ENCODE measurements at regions not wholly inside any gene's neighbourhood (a gene's known extent, or its start where the extent isn't known, plus 50 kb on each side); places are given as distances from the start of the nearest gene placed in this dataset.
"Not testable (repeated sequence)": the region's sequence is repeated elsewhere in the genome, so short reads cannot be mapped to it uniquely, and the experiment has no call there.

GRCh38 chr10:25743832-25744231 is 190.2 kb upstream of the MYO3A start:
- no peaks in the 10 kb centered on the region for H3K9me3 ChIP-seq (ENCODE audit: low read length)
- no peaks in the 10 kb centered on the region for H3K27me3 ChIP-seq (ENCODE audit: insufficient read depth, low read length)
- no peaks in the 10 kb centered on the region for H3K36me3 ChIP-seq (ENCODE audit: insufficient read depth, low read length)
- no peak overlapping the region for H3K4me3 ChIP-seq (ENCODE audit: low read length)
- peaks cover 7% of the 10 kb centered on the region for H3K4me1 ChIP-seq (ENCODE audit: insufficient read depth, low read length)
- H2AFZ ChIP-seq (ENCODE audit: low read depth, low read length), result no peak overlapping the region

- H3K4me3 ChIP-seq (ENCODE audit: low read length), result no peak overlapping the region
- no peaks in the 10 kb centered on the region for H3K36me3 ChIP-seq (ENCODE audit: insufficient read depth, low read length)
- no peak overlapping the region for H2AFZ ChIP-seq (ENCODE audit: low read depth, low read length)
- no peaks in the 10 kb centered on the region for H3K9me3 ChIP-seq (ENCODE audit: low read length)
- H3K4me1 ChIP-seq (ENCODE audit: insufficient read depth, low read length), result peaks cover 7% of the 10 kb centered on the region
- H3K27me3 ChIP-seq (ENCODE audit: insufficient read depth, low read length), result no peaks in the 10 kb centered on the region
These were observed 189.5 kb upstream of the MYO3A start for GRCh38 chr10:25744574-25744973.

GRCh38 chr10:25745976-25746375 is 188.1 kb upstream of the MYO3A start:
- H3K9me3 ChIP-seq (ENCODE audit: low read length), result no peaks in the 10 kb centered on the region
- H3K27me3 ChIP-seq (ENCODE audit: insufficient read depth, low read length), result no peaks in the 10 kb centered on the region
- no peaks in the 10 kb centered on the region for H3K36me3 ChIP-seq (ENCODE audit: insufficient read depth, low read length)
- no peak overlapping the region for H3K4me3 ChIP-seq (ENCODE audit: low read length)
- no peak overlapping the region for H2AFZ ChIP-seq (ENCODE audit: low read depth, low read length)
- peaks cover 7% of the 10 kb centered on the region for H3K4me1 ChIP-seq (ENCODE audit: insufficient read depth, low read length)

GRCh38 chr10:25747084-25747483 is 186.9 kb upstream of the MYO3A start:
- peaks cover 7% of the 10 kb centered on the region for H3K4me1 ChIP-seq (ENCODE audit: insufficient read depth, low read length)
- no peak overlapping the region for H2AFZ ChIP-seq (ENCODE audit: low read depth, low read length)
- H3K36me3 ChIP-seq (ENCODE audit: insufficient read depth, low read length), result no peaks in the 10 kb centered on the region
- no peaks in the 10 kb centered on the region for H3K27me3 ChIP-seq (ENCODE audit: insufficient read depth, low read length)
- no peaks in the 10 kb centered on the region for H3K9me3 ChIP-seq (ENCODE audit: low read length)
- no peak overlapping the region for H3K4me3 ChIP-seq (ENCODE audit: low read length)

GRCh38 chr10:25748509-25748908 is 185.5 kb upstream of the MYO3A start:
- Histone ChIP-seq H3K9me3 (ENCODE audit: low read length) (no peaks in the 10 kb centered on the region), H3K4me1 (ENCODE audit: insufficient read depth, low read length) (peaks cover 7% of the 10 kb centered on the region), H3K36me3 (ENCODE audit: insufficient read depth, low read length) (no peaks in the 10 kb centered on the region), H3K4me3 (ENCODE audit: low read length) (no peak overlapping the region), H3K27me3 (ENCODE audit: insufficient read depth, low read length) (no peaks in the 10 kb centered on the region), H2AFZ (ENCODE audit: low read depth, low read length) (no peak overlapping the region)

GRCh38 chr10:25753776-25754175 is 180.3 kb upstream of the MYO3A start:
- no peak overlapping the region for H3K4me3 ChIP-seq (ENCODE audit: low read length)
- no peaks in the 10 kb centered on the region for H3K36me3 ChIP-seq (ENCODE audit: insufficient read depth, low read length)
- no peaks in the 10 kb centered on the region for H3K27me3 ChIP-seq (ENCODE audit: insufficient read depth, low read length)
- H2AFZ ChIP-seq (ENCODE audit: low read depth, low read length), result no peak overlapping the region
- H3K4me1 ChIP-seq (ENCODE audit: insufficient read depth, low read length), result peaks cover 5% of the 10 kb centered on the region
- no peaks in the 10 kb centered on the region for H3K9me3 ChIP-seq (ENCODE audit: low read length)

GRCh38 chr10:25755874-25756273 is 178.2 kb upstream of the MYO3A start:
- not testable (repeated sequence) for H3K36me3 ChIP-seq (ENCODE audit: insufficient read depth, low read length); H3K4me3 ChIP-seq (ENCODE audit: low read length); H3K9me3 ChIP-seq (ENCODE audit: low read length); H3K27me3 ChIP-seq (ENCODE audit: insufficient read depth, low read length); H2AFZ ChIP-seq (ENCODE audit: low read depth, low read length); H3K4me1 ChIP-seq (ENCODE audit: insufficient read depth, low read length)

- Histone ChIP-seq H3K27me3 (ENCODE audit: insufficient read depth, low read length) (no peaks in the 10 kb centered on the region), H3K9me3 (ENCODE audit: low read length) (no peaks in the 10 kb centered on the region), H3K4me1 (ENCODE audit: insufficient read depth, low read length) (peaks cover 5% of the 10 kb centered on the region), H3K36me3 (ENCODE audit: insufficient read depth, low read length) (no peaks in the 10 kb centered on the region), H3K4me3 (ENCODE audit: low read length) (no peak overlapping the region), H2AFZ (ENCODE audit: low read depth, low read length) (no peak overlapping the region)
These were observed 177.2 kb upstream of the MYO3A start for GRCh38 chr10:25756784-25757183.

GRCh38 chr10:25758041-25758457 is 176.0 kb upstream of the MYO3A start:
- Histone ChIP-seq H2AFZ (ENCODE audit: low read depth, low read length) (no peak overlapping the region), H3K36me3 (ENCODE audit: insufficient read depth, low read length) (no peaks in the 10 kb centered on the region), H3K9me3 (ENCODE audit: low read length) (no peaks in the 10 kb centered on the region), H3K4me1 (ENCODE audit: insufficient read depth, low read length) (peaks cover 5% of the 10 kb centered on the region), H3K4me3 (ENCODE audit: low read length) (no peak overlapping the region), H3K27me3 (ENCODE audit: insufficient read depth, low read length) (no peaks in the 10 kb centered on the region)

GRCh38 chr10:25758511-25758910 is 175.5 kb upstream of the MYO3A start:
- H3K9me3 ChIP-seq (ENCODE audit: low read length), result peaks cover 3% of the 10 kb centered on the region
- H3K4me3 ChIP-seq (ENCODE audit: low read length), result no peak overlapping the region
- no peak overlapping the region for H2AFZ ChIP-seq (ENCODE audit: low read depth, low read length)
- H3K36me3 ChIP-seq (ENCODE audit: insufficient read depth, low read length), result no peaks in the 10 kb centered on the region
- H3K4me1 ChIP-seq (ENCODE audit: insufficient read depth, low read length), result peaks cover 5% of the 10 kb centered on the region
- no peaks in the 10 kb centered on the region for H3K27me3 ChIP-seq (ENCODE audit: insufficient read depth, low read length)

- no peak overlapping the region for H2AFZ ChIP-seq (ENCODE audit: low read depth, low read length)
- H3K36me3 ChIP-seq (ENCODE audit: insufficient read depth, low read length), result no peaks in the 10 kb centered on the region
- peaks cover 19% of the 10 kb centered on the region for H3K4me1 ChIP-seq (ENCODE audit: insufficient read depth, low read length)
- H3K4me3 ChIP-seq (ENCODE audit: low read length), result no peak overlapping the region
- peaks cover 3% of the 10 kb centered on the region for H3K9me3 ChIP-seq (ENCODE audit: low read length)
- no peaks in the 10 kb centered on the region for H3K27me3 ChIP-seq (ENCODE audit: insufficient read depth, low read length)
These were observed 172.1 kb upstream of the MYO3A start for GRCh38 chr10:25761937-25762336.

GRCh38 chr10:25766213-25766612 is 167.8 kb upstream of the MYO3A start:
- H2AFZ ChIP-seq (ENCODE audit: low read depth, low read length), result peak overlapping the region; percentile 36
- peaks cover 3% of the 10 kb centered on the region for H3K9me3 ChIP-seq (ENCODE audit: low read length)
- peaks cover 22% of the 10 kb centered on the region for H3K4me1 ChIP-seq (ENCODE audit: insufficient read depth, low read length)
- H3K27me3 ChIP-seq (ENCODE audit: insufficient read depth, low read length), result no peaks in the 10 kb centered on the region
- H3K36me3 ChIP-seq (ENCODE audit: insufficient read depth, low read length), result no peaks in the 10 kb centered on the region
- peak overlapping the region; percentile 51 for H3K4me3 ChIP-seq (ENCODE audit: low read length)

GRCh38 chr10:25766687-25767221 is 167.3 kb upstream of the MYO3A start:
- Histone ChIP-seq H3K4me1 (ENCODE audit: insufficient read depth, low read length) (peaks cover 22% of the 10 kb centered on the region), H3K4me3 (ENCODE audit: low read length) (peak overlapping the region; percentile 51), H3K36me3 (ENCODE audit: insufficient read depth, low read length) (no peaks in the 10 kb centered on the region), H3K27me3 (ENCODE audit: insufficient read depth, low read length) (no peaks in the 10 kb centered on the region), H2AFZ (ENCODE audit: low read depth, low read length) (peak overlapping the region; percentile 36), H3K9me3 (ENCODE audit: low read length) (peaks cover 3% of the 10 kb centered on the region)

- Histone ChIP-seq H3K4me3 (ENCODE audit: low read length) (no peak overlapping the region), H3K4me1 (ENCODE audit: insufficient read depth, low read length) (peaks cover 22% of the 10 kb centered on the region), H3K27me3 (ENCODE audit: insufficient read depth, low read length) (no peaks in the 10 kb centered on the region), H3K9me3 (ENCODE audit: low read length) (peaks cover 2% of the 10 kb centered on the region), H3K36me3 (ENCODE audit: insufficient read depth, low read length) (no peaks in the 10 kb centered on the region), H2AFZ (ENCODE audit: low read depth, low read length) (no peak overlapping the region)
These were observed 165.9 kb upstream of the MYO3A start for GRCh38 chr10:25768167-25768566.
